BE2C (cell line): ENCODE measurements at regions not wholly inside any gene's neighbourhood (a gene's known extent, or its start where the extent isn't known, plus 50 kb on each side); places are given as distances from the start of the nearest gene placed in this dataset.

Source experiments
- DNase-seq: peaks from one replicate; pipeline ENCODE4 v3.0.0-alpha.2; 2020
- H3K27me3 ChIP-seq: fragments of 250-450 bp; sonication (Bioruptor Pico); 2 replicates; pipeline ENCODE4 v1.5.1; 2020; ENCODE audit warnings: mild to moderate bottlenecking
- H3K36me3 ChIP-seq: fragments of 250-450 bp; sonication (Bioruptor Pico); 2 replicates; pipeline ENCODE4 v1.5.1; 2020; ENCODE audit warnings: mild to moderate bottlenecking
- H3K4me1 ChIP-seq: fragments of 250-450 bp; sonication (Bioruptor Pico); 2 replicates; pipeline ENCODE4 v1.5.1; 2020
- H3K4me3 ChIP-seq: 2 replicates; pipeline ENCODE4 v1.5.1; 2011; ENCODE audit warnings: low read depth, low read length
- H3K9me3 ChIP-seq: fragments of 250-450 bp; sonication (Bioruptor Pico); 2 replicates; pipeline ENCODE4 v1.5.1; 2020
- TF ChIP-seq, protein P1 (sequence below): IDR thresholded peaks from 2 replicates; pipeline ENCODE4 v1.5.1; 2012; ENCODE audit warnings: mild to moderate bottlenecking, low read depth, low read length

DNA sequence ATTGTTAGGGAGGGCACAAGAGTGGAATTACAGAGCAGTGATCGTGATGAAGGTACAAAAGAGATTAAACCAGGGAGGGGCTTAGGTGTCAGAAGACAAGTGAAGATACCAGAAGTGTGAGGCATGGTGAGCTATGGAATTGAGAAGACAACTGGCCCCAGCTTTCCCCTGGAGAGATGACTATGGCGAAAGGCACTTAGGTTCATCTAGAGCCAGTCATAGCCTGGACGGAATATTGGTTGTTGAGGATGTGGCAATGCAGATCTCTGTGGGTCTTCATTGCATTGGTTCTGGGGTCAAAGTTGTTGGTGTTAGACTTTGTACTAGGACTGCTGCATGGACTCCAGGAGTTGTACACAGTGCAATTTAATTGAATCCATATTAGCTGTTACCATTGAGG is 115.7 kb downstream of the FASLG start:
- no peak for DNase-seq
- H3K4me1 ChIP-seq, result peaks cover 3% of the 10 kb centered on the region; the same call in 1 of the 2 replicates
- H3K36me3 ChIP-seq, result no peaks in the 10 kb centered on the region
- H3K4me3 ChIP-seq, result no peak overlapping the region
- TF ChIP-seq, protein P1, sequence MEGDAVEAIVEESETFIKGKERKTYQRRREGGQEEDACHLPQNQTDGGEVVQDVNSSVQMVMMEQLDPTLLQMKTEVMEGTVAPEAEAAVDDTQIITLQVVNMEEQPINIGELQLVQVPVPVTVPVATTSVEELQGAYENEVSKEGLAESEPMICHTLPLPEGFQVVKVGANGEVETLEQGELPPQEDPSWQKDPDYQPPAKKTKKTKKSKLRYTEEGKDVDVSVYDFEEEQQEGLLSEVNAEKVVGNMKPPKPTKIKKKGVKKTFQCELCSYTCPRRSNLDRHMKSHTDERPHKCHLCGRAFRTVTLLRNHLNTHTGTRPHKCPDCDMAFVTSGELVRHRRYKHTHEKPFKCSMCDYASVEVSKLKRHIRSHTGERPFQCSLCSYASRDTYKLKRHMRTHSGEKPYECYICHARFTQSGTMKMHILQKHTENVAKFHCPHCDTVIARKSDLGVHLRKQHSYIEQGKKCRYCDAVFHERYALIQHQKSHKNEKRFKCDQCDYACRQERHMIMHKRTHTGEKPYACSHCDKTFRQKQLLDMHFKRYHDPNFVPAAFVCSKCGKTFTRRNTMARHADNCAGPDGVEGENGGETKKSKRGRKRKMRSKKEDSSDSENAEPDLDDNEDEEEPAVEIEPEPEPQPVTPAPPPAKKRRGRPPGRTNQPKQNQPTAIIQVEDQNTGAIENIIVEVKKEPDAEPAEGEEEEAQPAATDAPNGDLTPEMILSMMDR, result no peak
- H3K27me3 ChIP-seq, result no peaks in the 10 kb centered on the region
- no peaks in the 10 kb centered on the region; the same call in 1 of the 2 replicates for H3K9me3 ChIP-seq

DNA sequence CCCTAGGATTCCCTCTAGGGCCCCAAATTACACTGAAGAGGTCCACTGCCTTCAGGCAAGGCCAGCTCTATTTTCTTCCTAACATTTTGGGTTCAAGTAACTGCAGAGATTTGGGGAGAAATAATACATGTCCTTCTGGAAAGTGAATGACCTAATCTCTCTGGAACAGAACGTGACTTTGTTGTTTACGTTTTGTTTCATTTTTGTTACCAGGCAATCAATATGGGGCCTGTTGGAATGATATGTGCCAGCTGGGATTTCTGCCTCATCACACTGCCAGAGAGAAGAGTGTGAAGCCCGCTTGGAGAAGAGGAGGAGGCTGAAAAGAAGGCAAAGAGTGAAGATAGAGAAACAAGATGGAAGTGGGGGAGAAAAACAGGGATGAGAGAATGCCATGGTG is 116.7 kb downstream of the FASLG start:
- DNase-seq, result no peak
- Histone ChIP-seq H3K4me3 (no peak overlapping the region), H3K27me3 (no peaks in the 10 kb centered on the region), H3K36me3 (no peaks in the 10 kb centered on the region), H3K4me1 (peaks cover 3% of the 10 kb centered on the region; the same call in 1 of the 2 replicates), H3K9me3 (no peaks in the 10 kb centered on the region; the same call in 1 of the 2 replicates)
- TF ChIP-seq, protein P1, result no peak

DNA sequence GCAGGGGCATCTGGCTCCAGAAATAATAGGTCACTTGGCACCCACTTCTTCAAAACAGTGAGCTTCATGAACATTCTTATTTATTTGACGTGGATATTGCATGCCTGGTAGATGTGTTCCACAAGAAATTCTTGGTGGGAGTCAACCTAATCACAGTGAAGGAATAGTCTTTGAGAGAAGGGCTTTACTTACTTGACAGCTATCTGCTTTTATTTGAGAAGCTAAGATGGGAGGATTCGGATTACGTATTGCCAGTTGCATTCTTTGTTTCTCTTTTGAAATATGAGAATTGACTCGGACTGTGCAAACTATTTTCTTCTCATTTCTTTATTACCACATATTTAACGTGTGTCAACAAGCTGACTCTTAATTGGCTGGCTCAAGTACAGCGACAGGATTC is 117.2 kb downstream of the FASLG start:
- TF ChIP-seq, protein P1, result no peak
- H3K36me3 ChIP-seq, result no peaks in the 10 kb centered on the region
- no peak for DNase-seq
- no peak overlapping the region for H3K4me3 ChIP-seq
- no peaks in the 10 kb centered on the region for H3K27me3 ChIP-seq
- H3K9me3 ChIP-seq, result no peaks in the 10 kb centered on the region; the same call in 1 of the 2 replicates
- peaks cover 3% of the 10 kb centered on the region; the same call in 1 of the 2 replicates for H3K4me1 ChIP-seq

DNA sequence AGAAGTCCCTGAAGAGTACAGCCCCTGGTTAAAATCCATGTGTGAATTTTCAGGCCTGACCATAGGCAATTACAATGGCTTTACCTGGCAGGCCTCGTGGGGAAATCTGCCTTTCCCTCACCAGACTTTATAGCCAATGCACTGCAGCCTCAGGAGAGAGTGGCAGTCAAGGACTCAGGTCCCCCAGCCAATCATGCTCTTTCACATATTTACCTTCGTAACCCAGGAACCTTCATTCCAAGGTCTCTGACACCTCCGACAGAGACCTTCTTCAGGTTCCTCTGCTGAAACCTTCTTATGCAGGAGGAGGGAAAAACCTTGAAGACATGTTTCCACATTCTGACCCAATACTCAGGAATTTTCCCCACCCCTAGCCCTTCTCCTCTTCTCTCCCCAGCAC is 118.9 kb downstream of the FASLG start:
- H3K36me3 ChIP-seq, result no peaks in the 10 kb centered on the region
- H3K9me3 ChIP-seq, result no peaks in the 10 kb centered on the region; the same call in 1 of the 2 replicates
- H3K4me3 ChIP-seq, result no peak overlapping the region
- H3K27me3 ChIP-seq, result no peaks in the 10 kb centered on the region
- TF ChIP-seq, protein P1, result no peak
- DNase-seq, result no peak
- peaks cover 3% of the 10 kb centered on the region; the same call in 1 of the 2 replicates for H3K4me1 ChIP-seq

DNA sequence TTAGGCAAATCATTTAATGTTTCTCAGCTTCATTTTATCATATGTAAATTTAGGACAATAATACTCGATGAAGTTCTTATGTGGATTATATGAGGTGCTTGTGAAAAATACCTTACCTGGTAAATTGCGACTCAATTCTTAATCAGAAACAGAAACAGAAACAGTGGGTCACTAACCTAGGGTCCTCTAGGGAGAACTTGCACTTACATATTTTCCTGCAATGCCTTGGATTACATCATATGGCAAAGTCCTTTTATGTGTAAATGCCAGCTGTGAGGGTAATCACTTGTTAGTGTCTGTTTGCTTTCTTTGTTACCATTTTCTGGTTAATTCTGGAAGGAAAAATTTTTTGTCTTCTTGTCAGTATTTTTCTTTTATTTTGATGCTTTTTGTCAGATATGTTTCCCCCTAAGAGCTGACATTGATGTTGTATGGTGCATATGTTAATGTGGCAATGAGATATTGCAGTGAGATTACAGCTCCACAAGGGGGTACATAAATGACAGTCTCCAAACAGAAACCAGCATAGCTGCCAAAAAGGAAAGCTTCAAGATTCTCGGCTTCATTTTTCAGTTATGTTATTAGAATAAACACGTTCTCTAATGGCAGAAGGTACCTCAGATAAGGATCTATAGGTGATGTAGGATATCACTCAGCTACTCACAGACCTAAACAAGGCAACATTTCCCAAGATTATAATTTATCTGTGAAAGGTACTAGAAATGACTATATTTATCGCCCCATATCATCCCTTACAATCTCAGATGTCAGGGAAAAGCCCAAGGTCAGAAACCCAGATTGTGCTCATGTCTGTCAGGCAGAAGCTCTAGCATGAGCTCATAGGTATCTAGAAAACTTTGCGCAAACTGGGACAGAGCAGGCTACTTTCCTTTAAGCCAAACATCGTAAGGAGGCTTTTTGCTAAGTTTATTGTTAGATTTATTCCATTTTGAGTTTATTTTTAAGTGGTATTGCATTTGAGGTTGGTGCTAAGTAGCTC is 119.9 kb downstream of the FASLG start:
- H3K36me3 ChIP-seq, result no peaks in the 10 kb centered on the region
- TF ChIP-seq, protein P1, result peak; percentile 48
- H3K9me3 ChIP-seq, result no peaks in the 10 kb centered on the region; the same call in 1 of the 2 replicates
- H3K4me3 ChIP-seq, result no peak overlapping the region
- DNase-seq, result no peak
- H3K4me1 ChIP-seq, result peaks cover 3% of the 10 kb centered on the region; the same call in 1 of the 2 replicates
- no peaks in the 10 kb centered on the region for H3K27me3 ChIP-seq

DNA sequence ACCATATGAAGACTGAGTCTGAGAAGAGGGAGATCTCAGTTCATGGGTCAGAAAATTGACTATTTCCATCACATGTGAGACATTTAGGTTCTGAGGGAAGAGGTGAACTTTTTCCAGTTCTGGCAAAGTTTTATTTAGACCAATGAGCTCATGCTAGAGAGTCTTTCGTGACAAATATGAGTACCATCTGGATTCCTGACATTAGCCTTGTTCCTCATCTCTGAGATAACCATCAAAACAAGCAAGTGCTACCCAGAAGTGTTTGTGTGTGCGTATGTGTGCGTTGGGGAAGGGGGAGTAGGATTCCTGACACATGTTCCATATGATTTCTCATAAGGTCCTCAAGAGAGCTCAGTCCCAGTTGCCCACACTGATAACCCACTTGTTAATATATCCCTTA is 120.6 kb downstream of the FASLG start:
- TF ChIP-seq, protein P1, result no peak
- no peaks in the 10 kb centered on the region for H3K9me3 ChIP-seq
- H3K4me3 ChIP-seq, result no peak overlapping the region
- no peak for DNase-seq
- no peaks in the 10 kb centered on the region for H3K36me3 ChIP-seq
- H3K27me3 ChIP-seq, result no peaks in the 10 kb centered on the region
- H3K4me1 ChIP-seq, result peaks cover 3% of the 10 kb centered on the region; the same call in 1 of the 2 replicates
